NCI-H146 treated with DMSO at 0.1 percent for 48 hours (cell line): ENCODE measurements at regions not wholly inside any gene's neighbourhood (a gene's known extent, or its start where the extent isn't known, plus 50 kb on each side); places are given as distances from the start of the nearest gene placed in this dataset.
"Not testable (repeated sequence)": the region's sequence is repeated elsewhere in the genome, so short reads cannot be mapped to it uniquely, and the experiment has no call there.

Experiments
- DNase-seq: peaks from one replicate; lab custom pipeline; 2025; ENCODE audit not compliant: unreplicated experiment; lab: John Stamatoyannopoulos, UW

DNA sequence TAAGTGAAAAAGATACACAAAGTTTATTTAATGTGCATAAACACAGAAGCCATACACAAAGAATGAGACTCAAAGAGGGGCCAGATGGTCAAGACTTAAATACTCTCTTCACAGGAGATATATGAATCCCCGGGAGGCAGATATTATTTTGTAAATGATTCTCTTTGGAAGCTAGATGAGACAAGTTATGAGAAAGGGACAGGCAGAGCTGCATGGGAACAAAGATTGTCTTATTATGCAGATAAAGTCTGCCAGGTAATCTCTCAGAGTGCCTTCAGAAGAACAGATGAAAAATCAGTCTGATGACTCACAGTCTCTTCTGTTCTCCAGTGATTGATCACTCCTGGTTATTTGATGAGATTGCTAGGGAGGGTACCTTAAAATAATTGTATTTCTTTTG lies 89.0 kb downstream of the NAF1 start:
- DNase-seq: no peak

DNA sequence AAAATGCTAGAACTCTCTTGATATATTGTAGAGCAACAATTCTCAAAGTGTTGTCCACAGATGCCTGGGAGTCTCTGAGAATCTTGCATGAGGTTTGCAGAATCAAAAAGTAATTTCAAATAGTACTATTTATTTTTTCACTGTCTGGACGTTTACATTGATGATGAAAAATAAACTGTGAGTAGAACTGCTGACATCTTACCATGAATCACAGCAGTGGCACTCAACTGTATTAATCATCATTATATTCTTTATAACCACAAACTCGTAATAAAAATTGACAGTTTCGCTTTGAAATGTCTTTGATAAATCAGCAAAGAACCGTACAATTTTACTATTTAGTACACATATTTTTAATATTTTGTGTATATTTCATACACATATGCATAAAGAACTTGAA lies 94.5 kb downstream of the NAF1 start:
- DNase-seq: no peak

DNA sequence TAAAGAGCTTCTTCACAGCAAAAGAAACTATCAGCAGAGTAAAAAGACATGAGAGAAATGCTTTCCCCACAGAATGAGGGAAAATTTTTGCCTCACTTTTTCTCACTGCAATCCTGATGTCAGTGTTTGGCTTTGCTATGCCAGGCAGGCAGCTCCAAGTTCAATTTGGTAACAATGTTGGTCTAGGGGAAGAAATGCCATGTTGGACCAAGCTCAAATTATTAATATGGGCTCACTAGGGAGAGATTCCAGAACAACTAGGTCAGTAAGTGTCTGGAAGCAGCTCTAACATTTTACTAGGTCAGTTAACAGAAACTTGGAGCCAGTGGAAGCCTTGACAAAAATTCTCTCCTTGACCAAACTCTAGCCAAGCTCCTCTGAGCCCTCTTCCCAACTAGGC lies 95.4 kb downstream of the NAF1 start:
- no peak for DNase-seq

DNA sequence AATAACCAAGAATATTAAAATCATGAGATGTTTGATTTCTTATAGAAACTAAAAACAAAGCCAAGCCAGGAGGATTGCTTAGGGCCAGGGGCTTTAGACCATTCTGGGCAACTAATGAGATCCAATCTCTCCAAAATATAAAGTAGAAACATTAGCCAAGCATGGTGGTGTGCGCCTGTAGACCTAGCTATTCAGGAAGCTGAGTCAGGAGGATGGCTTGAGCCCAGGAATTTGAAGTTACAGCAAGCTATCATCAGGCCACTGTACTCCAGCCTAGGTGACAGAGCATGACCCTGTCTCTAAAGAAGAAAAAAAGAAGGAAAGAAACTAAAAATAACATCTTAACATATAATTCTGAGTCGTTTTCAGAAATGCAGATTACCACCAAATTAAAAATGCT lies 96.7 kb downstream of the NAF1 start:
- DNase-seq: no peak

DNA sequence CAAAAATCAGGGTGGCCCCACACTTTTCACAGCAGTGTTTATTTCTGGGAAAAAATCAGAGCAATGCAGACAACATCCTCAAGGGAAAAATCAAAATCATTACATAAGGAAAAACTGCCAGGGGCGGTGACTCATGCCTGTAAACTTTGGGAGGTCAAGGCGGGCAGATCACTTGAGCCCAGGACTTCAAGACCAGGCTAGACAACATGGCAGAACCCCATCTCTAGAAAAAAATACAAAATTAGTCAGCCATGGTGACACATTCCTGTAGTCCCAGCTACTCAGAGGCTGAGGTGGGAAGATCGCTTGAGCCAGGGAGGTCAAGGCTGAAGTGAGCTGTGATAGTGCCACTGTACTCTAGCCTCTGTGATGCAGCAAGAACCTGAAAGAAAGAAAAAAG lies 102.8 kb downstream of the NAF1 start:
- DNase-seq: no peak

DNA sequence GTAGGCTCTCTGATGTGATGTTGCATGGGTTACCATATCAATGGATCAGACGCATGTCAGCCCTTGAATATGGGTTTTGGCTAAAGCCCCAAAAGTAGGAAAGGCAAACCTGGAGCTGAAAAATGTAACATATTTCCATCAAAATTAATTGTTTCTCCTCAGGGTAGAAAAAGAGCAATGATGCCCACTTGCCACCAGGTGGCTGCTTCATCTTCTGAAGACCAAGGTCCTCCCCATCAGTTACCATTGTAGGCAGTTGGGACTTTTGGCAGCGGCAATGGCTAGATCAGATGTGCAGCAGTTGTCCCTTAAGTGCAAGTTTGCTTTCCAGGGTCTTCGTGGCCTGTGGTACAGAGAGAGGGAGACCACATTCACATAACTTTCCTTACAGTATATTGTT lies 118.2 kb downstream of the NAF1 start:
- no peak for DNase-seq

DNA sequence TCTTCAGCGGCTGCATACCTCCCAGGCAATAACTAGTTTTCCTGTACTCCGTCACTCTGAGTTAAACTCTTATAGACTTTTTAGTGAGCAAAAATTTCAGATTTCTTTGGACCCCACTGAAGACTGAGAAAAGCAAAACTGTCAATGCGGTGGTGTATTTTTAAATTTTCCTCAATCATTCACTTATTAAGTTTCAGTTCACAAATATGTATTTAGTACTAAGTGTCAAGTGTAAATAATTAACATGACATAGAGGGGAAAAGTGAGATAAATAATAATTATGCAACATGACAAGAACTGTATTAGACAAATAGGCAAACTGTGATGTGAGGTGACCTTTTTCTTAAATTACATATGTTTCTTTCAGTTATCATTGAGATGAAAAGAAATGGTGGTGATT lies 124.4 kb downstream of the NAF1 start:
- no peak for DNase-seq

DNA sequence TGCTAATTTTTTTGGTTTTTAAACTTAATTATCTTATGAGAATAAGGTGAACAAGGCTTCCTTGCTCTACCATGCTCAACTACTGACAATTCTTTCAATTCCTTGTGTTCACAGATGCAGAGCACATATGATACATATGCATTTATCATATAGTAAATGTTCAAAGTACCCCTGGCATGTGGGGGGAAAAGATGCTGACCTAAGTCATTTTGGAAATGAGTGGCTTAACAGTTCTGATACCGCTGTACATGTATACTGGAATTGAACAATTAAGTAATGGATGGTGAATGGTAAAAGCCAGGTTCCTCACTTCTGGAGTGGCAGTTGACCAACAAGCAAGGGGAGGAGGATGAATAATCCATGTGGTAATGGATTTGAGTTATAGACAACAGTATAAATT lies 149.6 kb downstream of the NAF1 start:
- DNase-seq: no peak

DNA sequence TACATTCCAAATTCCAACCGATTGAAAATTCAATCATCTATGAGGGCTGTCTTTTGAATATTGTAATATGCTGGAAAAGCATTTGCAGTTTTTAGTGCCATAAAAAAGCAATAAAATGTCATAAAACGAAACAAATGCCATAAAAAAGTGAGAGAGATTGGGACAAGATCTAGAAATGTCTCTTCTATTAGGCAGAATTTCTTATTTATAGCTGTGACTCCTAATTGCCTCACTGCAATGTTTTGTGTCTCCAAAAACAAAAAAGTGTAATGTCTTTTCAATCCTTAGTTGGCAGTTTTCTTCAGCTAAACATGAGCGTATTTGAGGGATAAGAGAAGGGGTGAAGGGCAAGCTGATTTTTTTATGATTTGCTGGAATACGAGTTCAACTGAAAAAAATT lies 153.9 kb downstream of the NAF1 start:
- DNase-seq: no peak

DNA sequence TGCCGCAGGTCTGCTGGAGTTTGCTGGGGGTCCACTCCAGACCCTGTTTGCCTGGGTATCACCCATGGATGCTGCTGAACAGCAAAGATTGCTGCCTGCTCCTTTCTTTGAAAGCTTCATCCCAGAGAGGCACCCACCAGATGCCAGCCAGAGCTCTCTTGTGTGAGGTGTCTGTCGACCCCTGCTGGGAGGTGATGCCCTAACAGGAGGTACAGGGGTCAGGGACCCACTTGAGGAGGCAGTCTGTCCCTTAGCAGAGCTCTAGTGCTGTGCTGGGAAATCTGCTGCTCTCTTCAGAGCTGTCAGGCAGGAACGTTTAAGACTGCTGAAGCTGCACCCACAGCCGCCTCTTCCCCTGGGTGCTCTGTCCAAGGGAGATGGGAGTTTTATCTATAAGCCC lies 162.7 kb downstream of the NAF1 start:
- DNase-seq: no peak

DNA sequence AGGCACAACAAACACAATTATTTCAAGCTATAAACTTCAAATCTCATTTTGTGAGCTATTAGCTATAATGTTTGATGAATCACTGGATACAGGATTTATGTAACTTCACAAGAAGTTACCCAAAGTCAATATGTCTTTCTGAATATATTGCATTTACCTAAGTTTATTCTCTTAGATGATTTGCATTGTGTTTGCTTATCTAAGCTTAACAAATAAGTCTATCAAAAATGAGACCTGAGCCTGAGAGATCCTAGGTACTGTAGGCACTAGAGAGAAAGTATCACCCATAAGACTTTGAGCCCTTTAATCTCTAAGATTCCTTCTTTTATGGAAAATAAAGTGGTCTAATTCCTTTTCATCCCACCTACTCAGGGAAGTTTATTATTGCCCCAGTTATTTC lies 178.2 kb downstream of the NAF1 start:
- no peak for DNase-seq

DNA sequence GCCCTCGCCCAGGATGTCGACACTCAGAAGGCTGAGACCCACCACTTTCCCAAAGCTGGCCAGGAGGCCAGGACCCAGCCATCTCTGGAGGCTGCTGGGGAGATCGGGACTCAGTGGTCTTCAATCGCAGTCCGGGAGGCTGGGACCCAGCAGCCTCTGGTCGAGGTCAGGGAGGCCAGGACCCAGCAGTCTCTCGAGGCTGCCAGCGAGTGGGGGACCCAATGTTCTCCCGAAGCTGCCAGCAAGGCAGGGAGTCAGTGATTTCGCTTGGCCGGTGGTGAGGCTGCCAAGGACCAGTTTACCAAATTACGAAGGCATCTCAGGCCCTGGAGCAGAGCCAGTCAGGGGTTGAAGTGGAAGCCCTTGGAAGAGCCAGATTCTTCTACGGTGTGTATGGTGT lies 181.6 kb downstream of the NAF1 start:
- DNase-seq: no peak

DNA sequence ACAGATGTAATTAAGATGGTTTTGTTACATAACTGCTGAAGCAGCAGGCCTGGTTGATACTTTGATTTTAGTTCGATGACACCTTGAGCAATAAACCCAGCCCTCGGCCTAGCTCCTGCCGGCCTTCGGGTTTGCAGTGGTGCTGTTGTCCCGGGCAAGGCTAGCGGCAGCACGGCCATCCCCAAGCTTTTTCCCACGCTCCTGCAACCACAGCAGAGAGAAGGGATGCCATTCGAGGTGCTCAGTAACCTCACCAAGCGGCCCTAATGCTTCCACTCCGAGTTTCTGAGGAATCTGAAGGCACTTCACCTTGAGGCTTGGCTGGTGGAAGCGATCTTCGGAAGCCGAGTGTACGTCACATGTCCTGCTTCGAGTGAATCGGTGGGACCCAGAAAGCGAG lies 182.1 kb downstream of the NAF1 start:
- no peak for DNase-seq

DNA sequence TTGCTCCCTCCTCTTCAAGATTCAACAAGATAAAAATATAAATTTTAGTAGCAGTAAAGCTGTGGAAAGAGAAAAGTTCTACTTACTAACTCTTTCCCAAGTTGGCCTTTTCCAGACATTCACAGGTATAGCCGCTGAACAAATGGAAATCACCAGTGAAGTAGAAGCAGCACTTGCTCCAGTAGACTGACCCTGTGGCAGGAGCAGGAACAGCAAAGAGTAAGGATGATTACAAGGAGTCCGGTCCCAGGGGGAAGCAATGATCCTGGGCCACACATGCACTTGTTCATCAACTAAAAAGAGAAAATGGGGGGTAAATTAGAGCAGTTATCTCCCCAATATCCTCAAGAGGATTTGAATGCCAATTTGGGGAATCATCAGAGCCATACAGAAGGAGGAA lies 184.9 kb downstream of the NAF1 start:
- DNase-seq: no peak

DNA sequence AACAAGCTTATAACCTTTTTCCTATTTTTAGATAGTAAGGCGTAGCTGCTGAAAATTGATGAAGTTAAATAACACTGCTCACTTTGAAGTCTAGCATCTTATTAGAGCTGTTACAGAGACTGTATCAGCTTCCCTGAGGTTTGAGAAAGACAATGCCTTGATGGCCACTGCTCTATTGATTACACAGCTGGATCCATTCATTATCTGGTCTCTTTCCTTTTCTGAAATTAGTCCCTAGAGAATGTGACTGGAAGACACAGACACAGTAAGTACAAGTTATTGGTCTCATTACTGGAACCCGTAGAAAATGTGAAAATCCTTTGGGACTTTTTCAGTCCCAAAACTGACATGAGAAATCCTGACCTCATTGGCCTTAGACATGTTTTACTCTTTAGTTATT lies 188.3 kb downstream of the NAF1 start:
- DNase-seq: no peak

DNA sequence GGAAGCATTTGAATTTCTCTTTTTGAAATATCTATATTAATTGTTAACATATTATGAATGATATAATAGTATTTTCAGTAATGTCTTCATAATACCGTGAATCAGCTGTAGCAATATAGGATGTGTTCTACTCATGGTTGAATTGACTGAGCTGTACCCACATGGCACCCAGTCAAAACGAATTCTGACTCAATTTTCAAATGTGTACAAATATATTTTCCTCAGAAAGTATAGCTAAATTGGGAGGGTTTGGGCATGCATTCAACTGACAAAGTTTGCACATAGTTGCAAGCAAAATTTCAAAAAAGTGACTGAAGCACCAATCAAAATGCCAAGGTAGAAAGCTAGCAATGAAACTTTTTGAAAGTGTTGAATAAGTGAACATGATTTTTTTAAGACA lies 188.9 kb downstream of the NAF1 start:
- no peak for DNase-seq

DNA sequence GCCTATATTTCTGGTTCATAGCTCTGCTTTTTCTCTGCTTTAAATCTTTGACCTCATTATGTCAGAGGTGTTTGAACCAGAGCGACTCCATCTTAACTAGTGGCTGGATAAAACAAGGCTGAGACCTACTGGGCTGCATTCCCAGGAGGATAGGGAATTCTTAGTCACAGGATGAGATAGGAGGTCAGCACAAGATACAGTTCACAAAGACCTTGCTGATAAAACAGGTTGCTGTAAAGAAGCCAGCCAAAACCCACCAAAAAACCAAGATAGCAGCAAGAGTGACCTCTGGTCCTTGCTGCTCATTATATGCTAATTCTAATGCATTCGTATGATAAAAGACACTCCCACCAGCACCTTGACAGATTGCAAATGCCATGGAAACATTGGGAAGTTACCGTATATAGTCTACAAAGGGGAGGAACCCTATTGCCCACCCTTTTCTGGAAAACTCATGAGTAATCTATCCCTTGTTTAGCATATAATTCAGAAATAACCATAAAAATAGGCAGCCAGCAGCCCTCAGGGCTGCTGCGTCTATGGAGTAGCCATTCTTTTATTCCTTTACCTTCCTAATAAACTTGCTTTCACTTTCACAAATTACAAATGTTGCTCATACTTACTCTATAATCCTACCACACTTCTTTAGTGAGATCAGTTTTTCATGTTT lies 193.9 kb downstream of the NAF1 start:
- DNase-seq: no peak

DNA sequence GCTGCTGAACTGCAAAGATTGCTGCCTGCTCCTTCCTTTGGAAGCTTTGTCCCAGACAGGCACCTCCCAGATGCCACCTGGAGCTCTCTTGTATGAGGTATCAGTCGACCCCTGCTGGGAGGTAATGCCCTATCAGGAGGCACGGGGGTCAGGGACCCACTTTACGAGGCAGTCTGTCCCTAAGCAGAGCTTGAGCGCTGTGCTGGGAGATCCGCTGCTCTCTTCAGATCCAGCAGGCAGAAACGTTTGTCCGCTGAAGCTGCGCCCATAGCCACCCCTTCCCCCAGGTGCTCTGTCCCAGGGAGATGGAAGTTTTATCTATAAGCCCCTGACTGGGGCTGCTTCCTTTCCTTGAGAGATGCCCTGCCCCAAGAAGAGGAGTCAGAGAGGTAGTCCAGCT lies 197.5 kb downstream of the NAF1 start:
- no peak for DNase-seq

DNA sequence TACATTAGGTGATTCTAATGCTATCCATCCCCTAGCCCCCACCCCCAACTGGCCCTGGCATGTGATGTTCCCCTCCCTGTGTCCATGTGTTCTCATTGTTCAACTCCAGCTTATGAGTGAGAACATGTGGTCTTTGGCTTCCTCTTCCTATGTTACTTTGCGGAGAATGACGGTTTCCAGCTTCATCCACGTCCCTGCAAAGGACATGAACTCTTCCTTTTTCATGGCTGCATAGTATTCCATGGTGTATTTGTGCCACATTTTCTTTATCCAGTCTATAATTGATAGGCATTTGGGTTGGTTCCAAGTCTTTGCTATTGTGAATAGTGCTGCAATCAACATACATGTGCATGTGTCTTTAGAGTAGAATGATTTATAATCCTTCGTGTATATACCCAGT lies 200.7 kb downstream of the NAF1 start:
- not testable (repeated sequence) for DNase-seq

DNA sequence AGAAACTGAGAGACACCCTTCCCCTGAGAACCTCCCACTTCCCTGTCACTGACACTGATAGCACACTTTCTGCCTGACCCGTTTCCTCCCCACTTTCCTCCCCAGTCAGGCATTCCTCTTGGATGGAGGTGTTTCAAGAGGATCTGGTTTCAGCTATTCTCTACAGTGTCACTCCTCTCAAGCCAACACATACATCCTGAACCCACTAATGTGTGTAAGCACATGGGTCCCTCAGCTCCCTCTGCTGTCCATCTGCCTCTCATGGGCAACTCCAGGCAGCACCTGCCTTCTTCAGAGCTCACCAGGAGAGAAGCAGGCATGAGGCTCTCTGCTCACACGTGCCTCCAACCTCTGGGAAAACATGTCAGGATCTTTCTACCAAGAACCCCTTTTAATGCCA lies 207.6 kb downstream of the NAF1 start:
- DNase-seq: no peak

DNA sequence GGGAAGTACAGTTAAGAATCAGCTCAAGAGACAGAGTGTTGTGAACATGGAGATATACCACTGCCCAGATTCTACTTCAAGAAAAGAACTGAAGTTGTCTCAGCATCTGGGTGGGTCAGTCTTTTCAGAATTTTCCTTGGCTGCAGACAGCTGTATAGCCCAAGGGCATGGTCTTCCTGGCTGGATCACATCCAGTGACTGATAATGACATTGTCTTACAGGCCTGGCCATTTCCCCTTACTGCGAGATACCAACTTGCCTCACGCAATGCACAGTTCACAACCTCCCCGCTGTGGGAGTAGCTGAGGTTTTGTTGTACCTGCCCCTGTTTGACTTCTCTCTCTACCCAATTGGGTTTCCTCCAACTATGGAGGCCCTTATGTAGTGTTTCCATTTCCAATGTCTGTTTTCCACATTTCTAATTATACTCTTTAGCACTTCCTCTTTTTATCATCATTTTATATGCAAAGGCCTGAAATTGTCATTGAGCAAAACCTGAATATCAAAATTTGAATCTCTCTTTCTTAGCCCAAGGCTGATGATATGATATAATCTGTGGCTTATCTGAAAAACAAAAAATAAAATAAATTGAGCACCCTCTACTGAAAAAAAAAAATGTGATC lies 209.1 kb downstream of the NAF1 start:
- no peak for DNase-seq

DNA sequence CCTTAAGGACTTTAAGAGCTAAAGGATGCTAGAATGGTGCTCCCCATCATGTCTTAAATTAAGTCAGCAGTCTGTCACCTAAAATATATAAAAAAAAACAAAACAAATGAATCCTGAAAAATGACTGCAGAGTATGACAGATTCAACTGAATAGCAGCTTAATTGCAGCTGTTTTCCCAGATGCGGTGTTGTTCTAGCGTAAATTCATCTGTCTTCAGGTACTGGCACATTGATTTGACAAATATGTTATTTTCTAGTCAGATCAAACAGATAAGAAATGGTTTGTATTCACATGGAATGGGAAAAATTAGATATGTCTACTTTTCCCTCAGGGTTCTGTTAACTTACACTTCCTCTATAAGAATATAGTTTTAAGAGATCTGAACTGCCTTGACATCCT lies 211.7 kb downstream of the NAF1 start:
- no peak for DNase-seq

DNA sequence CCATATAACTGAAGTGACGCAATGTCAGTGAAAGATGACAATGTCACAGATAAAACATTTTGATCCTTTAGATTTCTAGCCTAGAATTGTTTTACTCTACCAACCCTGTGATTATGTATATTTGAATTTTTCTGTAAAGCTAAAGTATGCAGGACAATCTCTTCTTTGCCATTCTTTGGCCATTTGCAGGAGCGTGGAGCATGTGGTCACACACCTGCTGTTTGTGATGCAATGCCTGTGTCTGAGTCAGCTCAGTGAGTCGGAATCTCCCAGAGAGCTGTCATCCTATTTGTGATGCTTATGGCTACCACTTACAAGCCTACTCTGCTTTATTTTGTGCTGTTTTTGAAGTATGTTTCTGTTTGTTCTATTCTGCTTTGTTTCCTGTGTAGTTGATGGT lies 214.5 kb downstream of the NAF1 start:
- DNase-seq: no peak
